Stimulated activated CD4-positive, alpha-beta T cell treated with anti-CD3 and anti-CD28 coated beads, Interleukin-4, amount 100 ng/mL, for 4 hours (primary cell): ENCODE measurements at regions not wholly inside any gene's neighbourhood (a gene's known extent, or its start where the extent isn't known, plus 50 kb on each side); places are given as distances from the start of the nearest gene placed in this dataset.

Experiments used
- DNase-seq, 2 experiments: peaks; one replicate each; pipeline ENCODE4 v3.0.0-alpha.2; 2020

DNA sequence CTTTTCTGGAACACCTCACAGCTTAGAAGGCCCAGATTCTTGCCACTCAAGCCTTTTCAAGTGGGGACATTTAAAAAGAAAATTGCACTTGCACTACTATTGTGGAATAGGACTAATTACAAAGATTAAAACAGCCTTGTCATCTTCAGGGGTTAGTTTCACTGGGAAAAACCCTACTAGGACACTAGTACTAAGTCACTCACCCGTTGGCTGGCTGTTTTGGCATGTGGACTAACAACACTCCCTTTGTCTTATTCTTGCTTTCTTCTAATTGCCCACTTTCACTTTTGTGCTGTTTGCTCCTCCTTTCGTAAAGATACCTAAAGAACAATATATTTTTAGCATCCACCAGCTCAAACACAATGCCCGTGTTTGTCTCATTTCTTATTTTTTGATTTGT lies 200.9 kb upstream of the MID1 start:
- DNase-seq: no peak

DNA sequence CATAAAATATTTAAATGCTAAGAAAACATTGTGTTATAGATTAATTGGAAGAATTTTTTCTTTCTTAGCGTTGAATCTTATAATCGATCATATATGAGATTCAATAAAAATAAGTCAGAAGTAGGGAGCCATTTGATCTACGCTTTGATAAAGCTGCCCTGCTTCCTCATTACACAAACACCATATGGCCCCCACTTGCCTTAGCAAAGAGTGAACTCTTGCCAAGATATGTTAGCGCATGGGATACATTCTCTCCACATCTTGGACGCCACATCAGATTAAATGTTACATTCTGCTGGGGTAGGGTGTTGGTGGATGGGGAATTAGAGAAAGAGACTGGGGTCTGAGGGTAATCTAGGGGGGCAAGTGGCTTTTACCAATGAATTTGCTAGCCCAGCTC lies 207.7 kb upstream of the MID1 start:
- no peak for DNase-seq

DNA sequence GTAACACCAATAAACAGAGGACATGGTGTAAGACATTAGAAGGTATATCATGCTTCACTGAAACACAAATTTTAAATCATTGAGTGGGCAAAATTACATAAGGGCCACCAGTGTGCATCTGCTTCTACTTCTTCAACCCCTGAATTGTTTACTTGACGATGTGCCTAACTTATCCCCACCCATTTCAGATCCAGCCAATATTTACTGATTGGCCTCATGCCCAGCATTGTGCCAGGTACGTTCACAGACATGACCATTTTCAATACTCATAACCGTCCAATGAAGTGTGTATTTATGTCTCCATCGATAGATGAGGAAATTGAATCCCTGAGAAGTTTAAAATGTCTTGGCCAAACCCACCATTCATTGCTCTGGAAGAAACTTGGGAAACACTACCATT lies 208.3 kb upstream of the MID1 start:
- no peak for DNase-seq

DNA sequence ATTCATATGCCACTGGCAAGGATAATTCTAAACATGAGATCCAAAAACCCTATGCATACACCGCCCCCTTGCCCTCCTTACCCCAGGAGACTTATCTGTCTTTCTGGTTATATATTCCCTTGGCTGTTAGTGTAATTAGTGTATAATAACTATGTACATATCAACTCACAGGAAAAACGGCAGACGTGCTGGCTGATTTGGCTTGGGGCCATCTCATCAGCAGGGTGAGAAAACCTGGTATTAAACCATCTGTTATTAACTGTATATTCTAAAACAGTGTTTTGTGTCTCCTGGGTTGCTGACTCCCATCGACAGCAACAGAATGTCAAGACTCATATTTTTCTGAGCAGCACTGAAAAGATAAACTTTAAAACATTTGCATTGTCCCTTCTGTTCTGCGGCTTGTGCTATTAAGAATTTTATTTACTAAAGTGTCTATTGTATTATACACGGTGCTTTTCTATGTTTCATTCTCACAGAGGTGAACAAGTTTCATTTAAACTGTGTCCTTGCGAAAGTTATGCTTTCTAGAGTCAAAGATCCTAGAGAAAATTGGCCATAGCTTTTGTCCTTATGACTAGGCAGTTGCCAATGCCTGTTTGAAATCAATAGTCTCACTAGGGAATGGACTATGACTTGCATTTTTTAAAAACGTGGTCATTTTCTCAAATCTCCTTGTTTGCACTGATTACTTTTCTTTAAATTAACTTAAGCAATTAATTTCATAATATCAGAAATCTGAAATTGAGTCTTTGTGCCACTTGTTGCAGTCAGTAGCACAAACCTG lies 211.5 kb upstream of the MID1 start:
- no peak for DNase-seq

DNA sequence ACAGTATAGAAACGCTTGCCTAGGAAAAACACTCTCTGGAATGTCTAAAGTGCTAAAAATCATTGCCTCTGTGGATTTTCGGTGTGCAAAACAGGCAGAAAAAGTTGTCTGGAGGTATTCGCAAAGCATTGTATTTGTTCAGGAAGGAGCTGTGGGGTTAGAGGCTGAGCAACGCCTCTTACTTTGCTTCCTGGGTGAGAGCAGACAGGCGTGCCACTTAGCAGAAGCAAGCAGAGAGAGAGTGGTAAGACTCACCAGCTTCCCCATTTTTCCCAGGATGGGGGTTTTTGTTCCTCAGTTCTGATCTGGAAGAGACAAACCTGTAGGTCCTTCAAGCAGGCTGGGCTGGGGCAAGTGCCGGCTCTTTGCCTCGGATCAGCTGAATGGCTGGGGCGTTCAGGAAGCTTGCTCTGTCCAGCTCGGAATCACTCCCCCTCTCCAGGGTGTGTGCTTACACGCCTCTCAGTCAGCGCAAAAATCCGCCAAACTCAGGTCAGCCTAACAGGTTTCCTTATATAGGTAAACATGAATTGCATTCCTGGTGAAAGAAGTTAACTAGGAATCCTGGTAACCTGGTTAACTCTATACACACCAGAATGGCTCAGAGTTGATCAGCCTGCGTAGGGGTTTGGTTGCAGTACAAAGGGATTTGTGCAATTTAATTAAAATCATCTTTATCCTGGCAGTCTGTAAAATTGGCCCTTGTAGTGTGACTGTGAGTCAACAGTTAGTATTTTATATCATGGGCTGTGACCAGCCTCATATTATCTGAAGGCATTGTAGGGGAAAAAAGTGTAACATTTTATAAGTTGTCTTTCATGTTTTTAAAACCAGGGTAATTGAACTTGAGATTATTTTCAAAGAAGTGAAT lies 213.1 kb upstream of the MID1 start:
- no peak for DNase-seq

DNA sequence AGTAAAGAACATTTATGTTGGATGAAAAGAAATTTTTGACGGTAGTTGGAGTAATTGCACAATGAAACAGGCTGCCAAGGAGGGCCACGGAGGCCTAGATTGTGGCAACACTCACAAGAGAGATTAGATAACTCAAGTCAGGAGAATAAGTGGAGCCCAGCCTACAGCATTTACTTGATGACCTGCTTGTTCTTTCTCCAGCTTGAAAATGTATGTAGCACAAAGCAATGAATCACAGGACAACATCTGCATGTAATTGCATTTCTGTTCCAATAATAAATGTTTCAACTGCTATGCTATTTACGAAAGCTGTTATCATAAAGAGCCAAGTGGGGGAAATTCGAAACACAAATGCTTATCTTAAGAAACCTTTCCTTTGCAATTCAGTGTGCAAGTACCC lies 221.2 kb upstream of the MID1 start:
- no peak for DNase-seq

DNA sequence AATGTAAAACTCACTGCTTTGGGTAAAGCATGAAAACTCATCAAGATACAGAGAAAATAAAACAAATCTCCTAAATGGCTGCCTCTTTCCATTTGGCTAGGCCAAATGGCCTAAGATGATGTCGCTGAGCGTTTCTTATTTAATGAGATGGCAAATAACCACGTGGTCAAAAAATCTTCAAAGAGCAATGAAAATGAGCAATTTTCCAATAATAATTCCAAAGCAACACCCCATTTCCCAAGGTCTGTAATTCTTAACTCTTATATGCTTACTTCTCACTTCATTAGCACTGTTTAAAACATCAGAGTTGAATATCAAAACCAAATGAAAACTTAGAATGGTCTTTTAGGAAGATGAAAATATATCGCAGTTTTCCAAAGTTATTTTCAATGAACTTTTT lies 222.3 kb upstream of the MID1 start:
- DNase-seq: no peak

DNA sequence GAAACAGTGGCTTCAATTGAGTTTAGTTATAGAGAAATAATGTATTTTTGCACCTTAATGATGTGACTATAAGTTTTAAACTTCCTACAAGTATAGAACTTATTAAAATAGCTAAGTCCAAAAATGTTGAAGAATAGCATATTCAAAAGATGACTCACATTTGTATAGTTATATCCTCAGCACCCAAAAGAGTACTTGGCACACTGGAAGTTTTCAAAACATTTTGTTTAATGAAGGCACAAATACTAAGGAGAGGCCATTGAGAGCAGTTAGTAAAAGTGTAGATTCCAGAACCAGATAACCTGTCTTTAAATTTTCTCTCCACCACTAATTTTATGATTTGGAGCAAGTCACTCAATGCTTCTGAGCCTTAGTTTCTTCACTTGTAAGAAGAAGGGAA lies 226.9 kb upstream of the MID1 start:
- DNase-seq: no peak

DNA sequence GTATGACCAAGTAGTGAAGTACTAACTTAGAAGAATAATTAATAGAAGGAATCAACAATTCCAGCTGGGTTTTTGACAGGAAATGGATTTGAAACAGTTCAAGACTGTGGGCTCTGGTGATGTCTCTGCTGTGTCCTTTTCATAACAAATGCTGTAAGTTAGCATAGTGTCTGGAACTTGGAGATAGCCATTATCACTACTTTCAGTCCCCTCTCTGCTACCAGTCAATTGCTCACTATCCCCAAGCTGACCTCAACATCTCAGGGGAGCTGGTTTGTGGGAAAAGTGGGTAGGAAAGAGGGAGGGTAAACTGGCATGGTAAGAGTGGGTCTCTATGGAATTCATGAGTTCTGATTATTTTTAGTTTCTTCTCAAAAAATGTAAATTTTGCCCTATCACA lies 231.4 kb upstream of the MID1 start:
- DNase-seq: no peak

DNA sequence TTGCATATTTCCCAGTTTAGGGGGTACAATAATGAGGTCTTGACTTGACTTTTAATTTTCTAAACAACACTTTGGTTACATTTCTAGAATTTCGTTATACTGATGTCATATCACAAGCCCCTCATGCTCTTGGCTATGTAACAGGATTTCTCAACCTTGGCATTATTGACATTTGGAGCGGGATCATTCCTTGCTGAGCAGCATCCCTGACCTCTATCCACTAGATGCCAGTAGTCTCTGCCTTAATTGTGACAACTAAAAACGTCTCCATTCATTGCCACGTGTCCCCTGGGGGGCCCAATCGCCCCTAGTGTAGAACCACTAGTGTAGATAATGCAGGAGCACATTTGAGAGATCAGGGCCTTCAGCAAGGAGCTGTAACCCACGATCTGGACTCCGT lies 234.2 kb upstream of the MID1 start:
- DNase-seq: no peak

DNA sequence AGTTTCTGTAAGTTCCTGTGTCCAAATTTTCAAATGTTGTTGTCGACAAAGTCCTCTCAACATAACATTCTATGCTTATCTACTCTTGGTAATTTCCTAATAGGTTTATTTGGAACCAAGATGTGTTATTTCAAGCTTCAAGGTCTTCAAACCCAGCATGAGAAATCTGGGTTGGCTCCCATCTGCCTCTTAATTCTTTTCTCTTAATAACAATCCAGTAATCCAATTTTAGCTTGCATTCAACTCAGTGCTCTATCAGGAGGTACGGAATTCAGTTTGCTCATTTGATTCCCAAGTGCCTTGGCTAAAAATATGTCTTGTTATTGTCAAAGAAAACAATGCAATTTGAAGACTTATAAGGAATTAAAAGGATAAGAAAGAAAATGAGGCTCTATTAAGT lies 235.5 kb upstream of the MID1 start:
- no peak for DNase-seq

DNA sequence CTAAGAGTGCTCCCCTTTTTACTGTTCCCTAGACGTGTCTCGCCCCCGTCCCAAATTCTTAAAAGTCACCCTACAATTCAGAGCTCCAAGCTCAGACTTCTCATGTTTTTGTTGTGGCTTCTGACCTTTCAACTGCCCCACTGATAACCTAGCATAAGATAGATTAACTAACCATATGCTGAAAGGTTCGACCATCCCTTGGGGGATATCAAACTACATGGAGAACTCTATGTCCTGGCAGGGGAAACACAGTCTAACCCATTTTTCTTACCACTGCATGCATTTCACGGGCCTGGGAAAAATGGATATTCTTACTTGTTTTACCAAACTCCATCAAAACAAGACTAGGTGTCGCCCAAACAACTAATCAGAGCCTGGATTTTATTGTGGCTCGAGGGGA lies 236.4 kb upstream of the MID1 start:
- DNase-seq: no peak

DNA sequence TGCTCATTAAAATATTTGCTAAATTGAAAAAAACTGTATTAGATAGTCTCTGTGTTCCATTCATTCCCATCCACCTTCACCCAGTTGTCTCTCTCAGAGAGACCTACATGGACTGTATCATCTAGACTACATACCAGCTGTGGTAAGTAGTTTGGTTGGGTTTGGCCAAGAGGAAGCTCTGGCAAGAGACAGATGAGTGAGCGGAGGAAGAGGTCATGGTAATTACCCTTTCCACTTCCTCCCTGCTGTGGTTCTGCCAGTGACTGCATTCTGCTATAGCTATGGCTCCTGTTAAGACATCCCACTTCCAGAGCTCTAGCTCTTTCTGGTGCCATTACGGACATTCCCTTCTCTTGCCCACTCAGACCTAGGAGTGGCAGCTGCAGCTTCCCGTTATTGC lies 239.0 kb upstream of the MID1 start:
- DNase-seq: no peak

DNA sequence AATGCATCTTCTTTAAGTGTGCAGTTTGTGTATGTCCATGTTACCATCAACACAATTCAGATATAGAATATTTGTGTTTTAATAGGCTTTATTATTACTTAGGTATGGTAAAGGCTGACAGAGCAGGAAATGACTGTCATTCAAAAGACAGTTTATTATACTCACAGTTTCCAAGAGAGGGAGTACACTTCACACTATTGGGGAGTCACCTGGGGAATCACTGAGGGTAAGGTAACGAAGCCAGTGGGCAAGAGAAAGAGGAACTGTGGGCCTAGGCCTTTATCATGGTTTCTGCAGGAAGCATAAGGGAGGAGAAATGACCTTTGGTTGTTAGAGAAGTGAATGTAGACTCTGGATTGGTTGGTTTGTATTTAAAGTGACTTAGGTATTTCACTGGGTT lies 235.1 kb upstream of the HCCS start:
- no peak for DNase-seq

DNA sequence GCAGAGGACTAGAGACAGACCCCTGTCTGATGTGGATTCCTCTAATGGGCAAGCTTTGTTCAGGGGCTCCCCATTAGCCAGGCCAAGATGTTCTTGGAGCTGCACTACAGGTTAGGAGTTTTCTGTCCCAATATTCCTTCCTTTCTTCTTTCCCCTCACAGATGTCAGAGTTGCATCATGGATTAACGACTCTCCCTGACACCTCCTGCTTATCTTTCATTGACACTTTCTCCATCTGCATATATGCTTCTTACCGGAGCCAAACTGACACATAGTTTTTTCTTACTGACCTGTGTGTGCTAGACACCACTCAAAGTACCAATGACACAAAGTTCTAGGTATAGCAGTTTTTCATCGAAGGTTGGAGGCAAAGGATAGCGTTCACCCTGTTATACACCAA lies 228.6 kb upstream of the HCCS start:
- no peak for DNase-seq

DNA sequence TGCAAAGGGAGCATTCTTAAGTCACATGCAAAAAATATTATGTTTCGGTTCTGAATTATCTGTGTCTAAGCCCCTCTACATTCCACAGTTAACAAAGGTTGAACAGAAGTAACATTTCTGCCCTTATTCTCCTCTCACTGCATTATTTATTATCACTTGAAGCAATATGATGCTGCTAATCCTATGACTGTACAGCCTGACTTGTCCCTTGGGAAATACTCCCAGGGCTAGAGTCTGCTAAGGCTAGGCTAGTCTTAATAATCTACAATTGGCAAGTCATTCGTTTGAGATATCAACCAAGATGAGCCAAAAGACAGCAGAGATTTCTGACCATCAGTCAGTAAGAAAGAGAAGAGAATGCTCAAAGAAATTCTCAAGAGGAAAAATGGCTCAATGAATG lies 226.9 kb upstream of the HCCS start:
- DNase-seq: no peak

DNA sequence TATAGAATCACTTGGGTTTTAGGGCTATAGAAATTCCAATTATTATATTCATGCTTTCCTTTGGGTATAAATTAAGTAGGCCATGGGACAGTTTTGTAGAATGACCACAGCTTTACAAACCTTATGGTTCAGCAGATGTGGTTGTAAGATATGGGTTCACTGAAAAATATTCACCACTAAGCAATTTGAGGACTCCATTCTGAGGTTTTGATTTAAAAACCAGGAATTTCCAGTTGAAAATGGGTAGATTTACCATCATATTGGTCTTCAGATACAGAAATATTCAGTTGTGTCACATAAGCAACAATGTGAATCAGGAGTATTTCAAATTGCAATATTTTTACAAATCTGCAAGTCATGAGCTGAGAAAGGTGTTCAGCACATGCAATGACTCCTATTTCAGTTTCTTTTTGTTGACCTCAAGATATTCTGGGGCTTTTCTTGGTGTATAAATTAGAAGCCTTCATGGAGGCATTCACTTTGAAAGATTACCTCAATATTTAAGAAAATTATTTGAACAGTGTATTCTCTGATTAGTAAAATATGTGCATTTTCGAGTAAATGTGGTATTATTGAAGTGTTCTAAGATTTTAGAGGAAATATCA lies 218.4 kb upstream of the HCCS start:
- no peak for DNase-seq

DNA sequence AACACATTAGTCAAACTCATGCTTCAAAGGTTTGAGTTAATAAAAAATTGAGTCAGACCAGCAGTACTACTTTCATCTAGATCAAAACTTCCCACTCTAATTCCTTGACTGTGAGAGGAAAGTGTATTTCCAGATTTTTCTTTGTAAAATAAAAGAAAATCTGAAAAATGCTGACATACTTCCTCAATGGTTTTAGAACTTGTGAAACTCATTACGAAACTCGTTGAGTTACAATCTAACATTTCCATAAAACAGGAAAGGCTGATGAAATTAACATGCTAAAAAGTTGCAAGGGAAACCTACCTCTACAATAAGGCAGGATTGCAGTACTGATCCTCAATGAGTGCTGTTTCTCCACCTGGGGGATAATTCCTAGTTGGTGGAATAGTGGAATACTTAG lies 217.8 kb upstream of the HCCS start:
- DNase-seq: no peak

DNA sequence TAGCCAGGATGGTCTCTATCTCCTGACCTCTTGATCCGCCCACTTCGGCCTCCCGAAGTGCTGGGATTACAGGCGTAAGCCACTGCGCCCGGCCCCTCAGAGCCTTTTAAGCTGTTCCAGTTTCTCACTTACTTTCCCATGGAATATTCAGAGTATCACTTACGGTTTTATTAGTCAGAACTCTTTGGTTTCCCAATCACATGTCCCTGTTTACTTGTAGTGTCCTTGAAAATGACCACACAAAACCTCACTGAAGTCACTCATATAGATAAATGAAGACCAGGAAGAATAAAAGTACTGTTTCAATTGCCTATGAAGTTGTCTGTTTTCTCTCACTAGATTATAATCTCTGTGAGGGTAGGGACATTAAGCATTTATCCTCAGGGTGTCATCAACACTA lies 217.2 kb upstream of the HCCS start:
- no peak for DNase-seq

DNA sequence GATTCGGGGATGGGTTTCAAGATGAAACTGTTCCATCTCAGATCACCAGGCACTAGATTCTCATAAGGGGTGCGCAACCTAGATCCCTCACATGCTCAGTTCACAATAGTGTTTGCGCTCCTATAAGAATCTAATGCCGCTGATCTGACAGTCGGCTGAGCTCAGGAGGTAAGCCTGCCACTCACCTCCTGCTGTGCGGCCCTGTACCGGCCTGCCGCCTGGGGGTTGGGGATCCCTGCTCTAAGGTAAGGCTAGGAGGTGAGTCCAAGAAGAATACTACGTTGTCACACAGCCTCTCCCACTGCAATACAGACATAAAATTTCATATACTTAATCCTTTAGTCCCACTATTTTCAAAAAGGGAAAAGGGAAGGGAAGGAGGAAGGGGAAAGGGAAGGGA lies 213.4 kb upstream of the HCCS start:
- DNase-seq: no peak

DNA sequence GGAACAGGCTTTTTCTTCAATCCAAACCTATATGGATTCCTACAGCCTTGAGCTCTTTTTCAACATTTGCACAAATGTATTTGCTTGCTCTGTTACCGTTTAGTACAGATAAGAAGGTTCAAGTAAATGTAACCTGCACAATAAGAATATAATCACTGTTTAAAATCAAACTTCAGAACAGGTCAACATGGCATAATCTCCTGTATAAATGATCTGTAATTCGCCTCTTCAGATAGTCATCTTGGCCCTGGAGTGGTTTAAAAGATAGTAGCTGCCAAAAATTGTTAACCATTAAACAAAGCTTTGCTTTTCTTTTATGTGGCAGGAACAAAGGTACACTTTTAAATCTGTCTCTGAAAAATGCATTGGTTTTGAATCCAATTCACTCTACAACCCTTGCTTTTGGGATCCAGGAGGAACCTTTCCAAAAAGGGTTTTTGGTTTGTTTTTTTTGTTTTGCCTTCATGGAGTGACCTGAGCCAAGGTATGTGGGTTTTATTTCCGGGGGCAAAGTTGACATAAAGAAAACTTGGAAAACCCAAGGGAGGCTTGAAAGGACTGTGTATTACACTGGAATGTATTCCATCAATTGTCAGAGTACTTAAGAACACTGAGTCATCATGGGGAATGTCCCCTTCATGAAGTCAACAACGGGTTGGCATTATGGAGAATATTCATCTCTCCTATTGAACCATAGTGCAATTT lies 210.4 kb upstream of the HCCS start:
- no peak for DNase-seq

DNA sequence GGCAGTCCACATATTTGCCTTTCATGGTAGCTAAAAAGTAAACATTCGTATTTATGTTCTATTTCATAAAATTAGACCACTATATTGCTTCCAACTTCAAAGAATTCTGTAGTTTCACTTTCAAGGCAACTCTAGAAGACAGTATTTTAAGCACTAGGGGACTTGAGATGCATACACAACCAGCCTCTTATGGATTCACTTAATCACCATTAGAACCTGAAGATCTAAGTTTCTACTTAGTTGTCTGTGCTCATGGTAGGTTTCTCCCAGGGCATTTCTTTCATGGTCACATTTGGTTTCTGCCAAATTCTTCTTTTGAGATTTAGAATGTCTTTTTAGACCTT lies 209.9 kb upstream of the HCCS start:
- DNase-seq: no peak

DNA sequence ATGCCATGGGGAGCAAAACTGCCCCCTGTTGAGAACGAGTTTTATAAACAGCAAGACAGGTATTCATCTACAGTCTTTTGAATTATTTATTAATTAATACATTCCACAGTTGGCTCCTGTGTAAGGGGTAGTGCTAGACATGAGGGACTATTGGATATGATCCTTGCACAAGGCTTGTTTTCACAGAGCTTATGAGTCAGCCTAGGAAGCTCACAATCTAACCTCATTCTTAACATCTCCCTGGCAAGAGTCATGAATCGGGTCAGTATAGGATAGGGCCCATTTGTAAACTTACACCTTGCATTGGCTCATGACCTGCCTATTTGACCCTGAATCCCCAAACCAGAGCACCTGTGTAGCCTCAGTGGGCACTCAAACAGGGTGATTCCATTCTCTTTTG lies 209.1 kb upstream of the HCCS start:
- DNase-seq: no peak

DNA sequence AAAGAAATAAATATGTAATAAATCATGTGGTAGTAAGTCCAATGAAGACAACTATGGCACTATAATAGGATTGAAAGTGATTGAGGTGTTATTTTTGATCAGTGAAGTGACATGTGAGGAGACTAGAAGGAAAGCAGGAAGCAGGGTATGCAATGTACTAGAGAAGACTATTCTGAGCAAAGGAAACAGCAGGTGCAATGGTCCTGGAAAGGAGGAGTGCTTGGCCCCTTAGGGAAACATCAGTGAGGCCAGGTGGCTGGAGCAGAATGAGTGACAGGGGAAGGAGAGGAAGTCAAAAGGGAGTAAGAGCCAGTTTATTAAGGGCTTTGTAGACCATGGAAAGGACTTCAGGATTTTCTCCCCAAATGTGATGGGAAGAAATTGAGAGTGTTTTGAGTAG lies 207.6 kb upstream of the HCCS start:
- DNase-seq: no peak
